AML-193 (cell line): ENCODE measurements at regions not wholly inside any gene's neighbourhood (a gene's known extent, or its start where the extent isn't known, plus 50 kb on each side); places are given as distances from the start of the nearest gene placed in this dataset.

ENCODE experiments used
- DNase-seq, 2 experiments: peaks; one replicate each; lab custom pipeline; 2025; lab: John Stamatoyannopoulos, UW

- DNase-seq: no peak
Observed at GRCh38 chr14:86521031-86521730, 991.2 kb downstream of the FLRT2 start.

- no peak for DNase-seq
Observed at GRCh38 chr14:86518298-86518697, 988.4 kb downstream of the FLRT2 start.

- no peak for DNase-seq
Observed at GRCh38 chr14:86515195-86515594, 985.3 kb downstream of the FLRT2 start.

- no peak for DNase-seq
Observed at GRCh38 chr14:86513564-86513963, 983.6 kb downstream of the FLRT2 start.

- DNase-seq: no peak
Observed at GRCh38 chr14:86513056-86513455, 983.1 kb downstream of the FLRT2 start.

- DNase-seq: no peak
Observed at GRCh38 chr14:86510491-86510890, 980.5 kb downstream of the FLRT2 start.

GRCh38 chr14:86505808-86506207, 975.9 kb downstream of the FLRT2 start:
- DNase-seq: no peak

GRCh38 chr14:86501611-86502010, 971.7 kb downstream of the FLRT2 start:
- DNase-seq: peak; percentile 17 to 21

GRCh38 chr14:86491743-86492142, 961.8 kb downstream of the FLRT2 start:
- DNase-seq: no peak

- DNase-seq: no peak
Observed at GRCh38 chr14:86481104-86481503, 951.2 kb downstream of the FLRT2 start.

- no peak for DNase-seq
Observed at GRCh38 chr14:86464341-86464740, 934.4 kb downstream of the FLRT2 start.

GRCh38 chr14:86462193-86462753, 932.3 kb downstream of the FLRT2 start:
- DNase-seq: peak; percentile 3 to 4

GRCh38 chr14:86457481-86458135, 927.7 kb downstream of the FLRT2 start:
- no peak for DNase-seq

GRCh38 chr14:86450085-86450484, 920.1 kb downstream of the FLRT2 start:
- no peak for DNase-seq

GRCh38 chr14:86442135-86442534, 912.2 kb downstream of the FLRT2 start:
- peak in 1 of 2 experiments; percentile 2 for DNase-seq

- DNase-seq: no peak
Observed at GRCh38 chr14:86430853-86431252, 900.9 kb downstream of the FLRT2 start.

GRCh38 chr14:86423214-86423613, 893.3 kb downstream of the FLRT2 start:
- no peak for DNase-seq

- DNase-seq: no peak
Observed at GRCh38 chr14:86420131-86420530, 890.2 kb downstream of the FLRT2 start.

- DNase-seq: no peak
Observed at GRCh38 chr14:86414146-86414545, 884.2 kb downstream of the FLRT2 start.

GRCh38 chr14:86404989-86405649, 875.2 kb downstream of the FLRT2 start:
- DNase-seq: no peak

- DNase-seq: no peak
Observed at GRCh38 chr14:86404425-86404824, 874.5 kb downstream of the FLRT2 start.

- no peak for DNase-seq
Observed at GRCh38 chr14:86402545-86402944, 872.6 kb downstream of the FLRT2 start.

- DNase-seq: no peak
Observed at GRCh38 chr14:86391085-86391484, 861.1 kb downstream of the FLRT2 start.
